Fibroblast of lung (primary cell): ENCODE measurements at regions not wholly inside any gene's neighbourhood (a gene's known extent, or its start where the extent isn't known, plus 50 kb on each side); places are given as distances from the start of the nearest gene placed in this dataset.

ENCODE experiments used
- CTCF ChIP-seq, 2 donors: IDR thresholded peaks in 1 of 2; conservative IDR thresholded peaks in 1 of 2; 1 replicate in 1 of 2; 2 replicates in 1 of 2; pipeline ENCODE4 v1.5.1; 2011 to 2012; ENCODE audit warnings: low read length in 2 of 2, control low read depth in 1 of 2, inconsistent platforms in 1 of 2, low read depth in 1 of 2, mild to moderate bottlenecking in 1 of 2
- EZH2 ChIP-seq: IDR thresholded peaks from 2 replicates; pipeline ENCODE4 v1.5.1; 2012; ENCODE audit warnings: low read length, control low read depth, mild to moderate bottlenecking; ENCODE audit errors: missing control alignments

GRCh38 chr6:157741321-157741947 lies 81.6 kb upstream of the SNX9 start:
- TF ChIP-seq CTCF (conservative IDR thresholded peaks at IDR 0.05 in 1 of 2, IDR thresholded peaks at IDR 0.05 in 1 of 2; ENCODE audit: low read depth in 1 of 2, low read length in 2 of 2) (no peak), EZH2 (no peak)
